ENCODE measurements at regions not wholly inside any gene's neighbourhood (a gene's known extent, or its start where the extent isn't known, plus 50 kb on each side); places are given as distances from the start of the nearest gene placed in this dataset.

DNA sequence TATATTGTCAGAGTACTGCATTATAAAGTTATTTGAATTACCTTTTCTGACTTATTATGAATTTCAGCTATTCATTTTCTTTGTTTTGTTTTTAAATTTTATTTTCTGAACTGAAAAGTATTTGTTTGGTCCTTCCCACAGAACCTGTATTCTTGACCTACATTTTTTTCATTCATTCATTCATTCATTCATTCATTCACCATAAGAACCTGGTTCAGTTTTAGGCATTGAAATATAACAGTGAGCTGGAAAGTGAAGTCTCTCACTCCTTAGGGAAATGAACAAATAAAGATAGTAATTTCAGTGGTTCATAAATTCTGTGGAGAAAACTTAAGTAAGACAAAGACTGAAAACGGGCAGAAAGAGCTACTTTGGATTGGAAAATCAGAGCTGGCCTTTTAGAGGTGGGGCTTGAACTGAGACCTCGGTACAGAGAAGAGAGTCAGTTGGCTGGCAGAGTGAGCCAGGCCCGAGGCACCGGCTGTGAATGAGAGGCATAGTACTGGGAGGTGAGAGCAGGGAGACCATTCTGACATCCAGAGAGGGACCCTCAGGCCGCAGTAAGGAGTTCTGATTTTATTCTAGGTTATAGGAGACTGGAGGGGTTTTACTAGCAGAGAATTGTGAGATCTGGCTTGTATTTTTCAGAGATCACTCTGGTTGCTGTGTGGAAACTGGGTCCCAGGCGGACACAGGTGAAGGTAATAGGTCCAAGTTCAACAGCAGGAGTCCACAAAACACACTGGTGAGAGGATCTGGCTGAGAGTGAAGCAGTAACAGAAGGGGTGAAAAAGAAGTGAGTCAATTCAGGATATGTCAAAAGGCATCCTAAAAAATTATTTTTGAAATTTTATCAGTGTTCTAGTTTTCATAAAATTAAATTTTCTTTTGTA is 75.8 kb upstream of the FN1 start:
- TF ChIP-seq CTCF (IDR thresholded peaks at IDR 0.05) (no peak), POLR2A (IDR thresholded peaks at IDR 0.05) (no peak), EP300 (IDR thresholded peaks at IDR 0.05) (no peak)

Data from ovary (tissue), 3 donors.